ENCODE measurements at regions not wholly inside any gene's neighbourhood (a gene's known extent, or its start where the extent isn't known, plus 50 kb on each side); places are given as distances from the start of the nearest gene placed in this dataset.
"Not testable (repeated sequence)": the region's sequence is repeated elsewhere in the genome, so short reads cannot be mapped to it uniquely, and the experiment has no call there.

DNA sequence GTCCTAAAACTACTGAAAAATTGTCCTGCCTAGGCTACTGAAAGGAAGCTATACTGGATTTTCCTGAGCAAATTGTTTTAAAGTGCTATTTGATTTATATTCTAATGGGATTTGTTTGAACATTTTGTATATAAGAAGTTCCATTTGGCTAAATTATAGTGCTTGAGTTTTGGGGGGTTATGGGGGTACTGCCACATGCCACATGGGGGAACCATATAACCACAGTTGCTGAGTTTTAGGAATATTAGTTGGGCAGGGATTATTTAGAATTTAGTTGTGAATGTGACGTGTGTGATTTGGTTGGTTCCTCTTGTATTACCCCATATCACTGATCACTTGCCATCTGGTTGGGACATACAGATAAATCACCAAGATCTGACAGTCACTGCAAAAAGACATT, 224.5 kb upstream of the TAPT1 start:
- no peak for DNase-seq (ENCODE audit: low spot score)
- intact Hi-C loops (cut with DNase I) = no loop called here

DNA sequence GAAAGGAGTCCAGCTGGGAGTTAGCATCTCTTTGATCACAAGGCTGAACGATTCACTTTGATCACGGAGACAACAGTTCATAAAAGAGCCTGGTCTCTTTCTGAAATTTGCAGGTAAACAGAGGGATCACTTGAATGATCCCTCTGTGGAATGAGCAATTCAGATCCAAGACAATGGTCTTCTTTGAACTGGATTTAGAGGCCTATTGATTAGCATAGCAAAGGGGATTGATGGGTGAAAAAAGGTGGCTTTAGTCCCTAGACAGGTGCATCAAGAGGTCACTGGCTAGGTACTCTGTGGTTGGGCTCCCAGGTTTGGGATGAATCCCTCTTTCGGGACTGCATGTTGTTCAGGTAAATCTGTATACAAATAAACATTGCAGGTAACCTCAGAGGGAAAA, 223.8 kb upstream of the TAPT1 start:
- no peak for DNase-seq (ENCODE audit: low spot score)
- intact Hi-C loops (cut with DNase I) = no loop called here

DNA sequence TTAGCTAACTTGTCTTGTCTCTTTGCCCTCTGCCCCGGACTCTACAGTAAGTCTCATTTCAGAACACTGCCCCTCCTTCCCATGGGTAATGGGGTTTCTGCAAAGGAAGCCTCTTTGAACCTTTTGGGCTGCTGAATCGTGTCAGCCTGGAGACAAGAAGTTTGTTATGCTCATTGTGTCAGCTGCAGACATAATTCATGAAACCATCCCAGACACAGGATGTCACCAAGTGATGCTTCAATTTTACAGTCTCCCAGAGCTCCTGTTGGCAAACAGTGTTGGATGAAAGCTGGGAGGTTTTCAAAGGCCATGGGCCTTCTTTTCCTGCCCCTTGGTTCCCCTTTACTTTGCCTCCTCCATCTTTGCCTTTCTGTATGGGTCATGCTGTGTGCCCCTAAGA, 223.1 kb upstream of the TAPT1 start:
- intact Hi-C loops (cut with DNase I) = no loop called here

DNA sequence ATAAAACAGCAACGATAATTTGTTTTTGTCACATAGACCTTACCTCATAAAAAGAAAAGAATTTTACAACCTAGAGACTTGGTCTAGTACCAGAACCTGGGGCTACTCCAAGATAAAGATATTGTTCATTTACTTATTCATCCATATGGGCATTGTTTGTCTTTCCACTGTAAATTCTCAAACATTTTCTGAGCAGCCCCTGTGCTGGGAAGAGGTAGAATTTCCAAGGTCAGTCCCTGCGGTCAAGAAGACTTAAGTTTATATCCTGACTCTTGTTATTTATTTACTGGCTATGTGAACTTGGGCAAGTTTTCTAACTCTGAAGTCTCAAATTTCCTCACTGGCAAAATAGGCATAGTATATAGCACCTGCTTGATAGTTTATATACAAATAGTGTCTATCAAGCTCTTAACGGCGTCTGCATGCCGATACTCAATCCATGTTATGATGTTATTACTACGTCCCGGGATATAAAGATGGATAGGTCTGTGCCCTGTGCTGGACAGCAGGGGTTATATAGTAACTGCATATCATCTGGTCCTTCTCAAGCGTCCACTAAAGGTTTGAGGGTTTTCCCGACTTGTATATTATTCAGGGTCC, 222.1 kb upstream of the TAPT1 start:
- intact Hi-C loops (cut with DNase I) = no loop called here
- no peak for DNase-seq (ENCODE audit: low spot score)

More for the DNA sequence above, 223.1 kb upstream of the TAPT1 start:
- DNase-seq (ENCODE audit: low spot score) = no peak

DNA sequence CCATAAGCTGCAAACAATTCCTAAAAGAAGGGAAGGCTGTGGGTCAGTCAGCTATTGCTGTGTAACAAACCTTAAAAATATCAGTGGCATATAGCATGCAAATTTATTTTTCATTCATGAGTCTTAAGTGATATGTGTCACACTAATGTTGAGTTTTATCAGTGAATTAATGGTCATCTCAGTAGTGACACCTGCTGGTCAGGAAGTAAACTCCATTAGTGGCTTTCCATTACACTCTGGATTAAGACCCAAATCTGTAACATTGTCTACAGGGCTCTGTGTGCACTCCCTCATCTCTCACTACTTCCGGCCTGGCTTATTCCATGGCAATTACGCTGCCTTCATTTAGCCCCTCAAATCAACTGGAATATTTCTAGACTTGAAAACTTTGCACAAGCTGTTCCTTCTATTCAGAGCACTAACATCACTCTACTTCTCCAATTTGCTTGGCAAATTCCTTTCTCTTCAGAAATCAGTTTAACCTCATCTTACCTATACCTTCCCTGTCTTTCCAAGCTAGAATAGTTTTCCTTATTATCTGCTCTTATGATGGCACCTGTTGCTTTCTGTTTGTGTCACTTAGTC, 217.3 kb upstream of the TAPT1 start:
- no peak for DNase-seq (ENCODE audit: low spot score)
- intact Hi-C loops (cut with DNase I) = loop anchor here (5.0 kb wide), 1 partner anchor 151 kb away; no protein-coding TSS in a partner anchor

DNA sequence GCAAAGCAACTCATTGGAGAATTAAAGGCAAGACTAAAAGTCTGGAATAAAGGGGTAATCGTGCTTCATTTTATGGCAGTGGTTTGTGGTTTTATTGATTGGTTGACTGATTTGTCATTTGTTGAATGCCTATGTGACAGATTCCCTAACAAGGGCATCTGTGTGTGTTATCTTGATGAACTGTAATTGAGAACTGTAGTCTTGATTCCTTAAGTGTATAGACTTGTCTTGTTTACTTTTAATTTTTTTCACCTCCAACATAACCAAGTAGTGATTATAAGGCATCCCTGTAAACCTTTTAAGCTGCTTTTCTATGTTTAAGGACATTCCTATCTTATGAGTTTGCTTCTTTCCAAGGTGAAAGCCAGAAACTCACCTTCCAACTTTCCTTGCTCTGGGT, 216.0 kb upstream of the TAPT1 start:
- no peak for DNase-seq (ENCODE audit: low spot score)
- intact Hi-C loops (cut with DNase I) = loop anchor here (5.0 kb wide), 1 partner anchor 150 kb away; no protein-coding TSS in a partner anchor

DNA sequence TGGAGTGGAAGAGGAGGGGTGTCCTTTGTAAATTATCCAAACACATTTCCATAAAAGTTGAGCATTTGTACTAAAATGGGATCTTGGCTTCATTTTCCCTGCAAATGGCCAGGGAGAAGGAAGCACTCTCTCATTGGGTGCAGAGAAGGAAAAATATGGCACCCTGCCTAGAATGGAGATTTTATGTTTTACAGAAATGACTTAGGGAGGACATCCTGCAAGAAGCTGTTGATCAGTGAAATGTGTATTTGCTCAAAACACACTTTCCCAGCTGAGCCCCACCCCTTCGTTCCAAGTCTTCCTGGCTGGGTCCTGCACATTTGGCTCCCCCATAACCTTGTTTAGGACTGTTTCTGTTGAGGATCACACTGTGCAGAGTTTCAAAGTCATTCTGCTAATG, 213.5 kb upstream of the TAPT1 start:
- intact Hi-C loops (cut with DNase I) = loop anchor here (5.0 kb wide), 1 partner anchor 147 kb away; no protein-coding TSS in a partner anchor
- no peak for DNase-seq (ENCODE audit: low spot score)

DNA sequence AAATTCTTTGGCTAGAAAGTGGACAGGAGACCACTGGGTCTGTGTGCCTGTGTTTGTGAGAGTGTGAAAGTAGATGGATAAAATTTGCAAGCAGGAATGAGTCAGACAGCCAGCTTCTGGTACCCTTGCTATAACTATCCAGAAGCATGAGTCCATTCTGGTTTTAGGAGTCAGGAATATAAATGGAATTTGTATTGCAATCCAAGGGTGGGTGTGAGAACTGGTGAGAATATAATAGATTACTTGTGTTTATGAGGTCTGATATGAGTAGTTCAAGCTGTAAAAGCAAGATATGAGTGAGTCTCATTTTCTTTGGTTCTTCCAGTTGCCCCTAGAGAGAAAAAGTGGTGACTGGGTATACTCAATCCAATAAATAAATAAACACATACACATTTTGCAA, 212.7 kb upstream of the TAPT1 start:
- DNase-seq (ENCODE audit: low spot score) = no peak
- intact Hi-C loops (cut with DNase I) = no loop called here

DNA sequence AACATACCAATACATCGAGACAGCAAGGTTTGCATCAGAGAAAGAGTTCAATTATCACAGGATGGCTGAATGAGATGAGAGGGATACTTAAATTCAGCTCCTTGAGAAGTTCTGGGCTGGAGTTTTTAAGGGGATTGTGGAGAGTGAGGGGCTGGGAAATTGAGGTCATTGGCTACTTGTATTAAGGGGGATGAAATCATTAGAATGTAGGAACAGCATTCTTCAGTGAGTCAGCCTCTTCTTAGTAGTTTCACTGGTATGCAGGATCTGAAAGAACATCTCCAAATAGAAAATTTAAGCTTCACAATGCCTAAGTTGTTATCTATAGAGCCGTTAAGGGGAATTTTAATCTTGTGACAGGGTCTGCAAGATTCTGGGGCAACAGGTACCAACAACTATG, 211.6 kb upstream of the TAPT1 start:
- no peak for DNase-seq (ENCODE audit: low spot score)
- intact Hi-C loops (cut with DNase I) = no loop called here

DNA sequence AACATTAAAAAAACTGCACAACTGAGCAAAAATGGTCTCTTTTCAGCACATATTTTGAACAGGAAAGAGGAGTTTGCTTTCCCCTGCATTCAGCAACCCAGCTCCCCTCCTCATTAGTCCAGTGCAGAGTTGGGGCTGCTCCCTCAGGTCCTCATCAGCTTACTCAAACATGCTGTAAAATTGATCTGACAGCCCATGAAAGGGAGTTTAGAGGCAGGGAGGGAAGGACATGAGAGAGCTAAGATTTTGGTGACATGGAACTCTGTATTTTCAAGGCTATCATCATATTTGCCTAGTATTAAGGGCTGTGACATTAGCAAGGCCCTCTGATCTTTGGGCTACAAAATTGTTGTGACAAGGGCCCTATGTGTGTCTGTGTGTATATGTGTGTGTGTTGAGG, 205.6 kb upstream of the TAPT1 start:
- DNase-seq (ENCODE audit: low spot score) = no peak
- intact Hi-C loops (cut with DNase I) = no loop called here

DNA sequence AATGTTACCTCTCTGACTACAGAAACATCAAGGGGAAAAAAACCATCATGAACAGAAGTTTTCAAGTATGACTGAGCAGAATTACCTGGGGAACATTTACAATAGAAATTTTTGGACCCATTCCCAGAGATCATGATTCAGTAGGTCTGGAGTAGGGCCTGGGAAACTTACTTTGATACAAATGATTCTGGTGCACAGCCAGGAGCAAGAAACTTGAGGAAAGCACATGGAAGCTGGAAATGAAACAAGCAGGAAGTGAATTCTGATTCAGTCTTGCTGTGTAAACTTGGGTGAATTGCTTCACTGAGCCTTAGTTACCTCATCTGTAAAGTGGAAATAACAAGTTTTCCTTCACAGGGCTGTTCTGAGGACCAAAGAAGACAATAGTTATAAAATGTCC, 192.5 kb upstream of the TAPT1 start:
- DNase-seq (ENCODE audit: low spot score) = no peak
- intact Hi-C loops (cut with DNase I) = no loop called here

DNA sequence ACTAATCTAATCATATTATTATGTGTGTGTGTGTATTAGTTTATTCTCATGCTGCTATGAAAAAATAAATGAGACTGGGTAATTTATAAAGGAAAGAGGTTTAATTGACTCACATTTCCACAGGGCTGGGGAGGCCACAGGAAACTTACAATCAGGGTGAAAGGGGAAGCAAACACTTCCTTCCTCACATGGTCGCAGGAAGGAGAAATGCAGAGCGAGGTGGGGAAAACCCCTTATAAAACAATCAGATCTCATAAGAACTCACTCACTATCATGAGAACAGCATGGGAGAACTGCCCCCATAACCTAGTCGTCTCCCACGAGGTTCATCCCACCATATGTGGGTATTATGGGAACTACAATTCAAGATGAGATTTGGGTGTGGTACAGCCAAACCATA, 190.9 kb upstream of the TAPT1 start:
- intact Hi-C loops (cut with DNase I) = no loop called here
- no peak for DNase-seq (ENCODE audit: low spot score)

DNA sequence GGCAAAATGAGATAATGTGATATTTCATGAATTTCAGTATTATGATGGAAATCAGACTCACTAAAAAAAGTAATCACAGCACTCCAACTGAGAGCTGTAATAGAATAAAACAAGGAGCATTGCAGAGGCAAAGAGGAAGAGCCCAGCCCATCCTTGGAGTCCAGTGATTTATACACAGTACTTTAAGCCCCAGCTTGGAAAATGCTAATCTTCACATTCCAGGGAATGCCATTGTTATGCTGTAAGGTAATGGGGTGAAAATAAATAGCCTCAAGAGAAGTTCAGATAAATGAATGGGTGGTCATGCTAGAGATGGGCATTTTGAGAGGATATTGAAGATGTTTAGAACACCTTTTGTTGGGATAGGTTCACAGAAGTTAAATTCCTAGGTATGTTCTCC, 190.3 kb upstream of the TAPT1 start:
- DNase-seq (ENCODE audit: low spot score) = no peak
- intact Hi-C loops (cut with DNase I) = no loop called here

DNA sequence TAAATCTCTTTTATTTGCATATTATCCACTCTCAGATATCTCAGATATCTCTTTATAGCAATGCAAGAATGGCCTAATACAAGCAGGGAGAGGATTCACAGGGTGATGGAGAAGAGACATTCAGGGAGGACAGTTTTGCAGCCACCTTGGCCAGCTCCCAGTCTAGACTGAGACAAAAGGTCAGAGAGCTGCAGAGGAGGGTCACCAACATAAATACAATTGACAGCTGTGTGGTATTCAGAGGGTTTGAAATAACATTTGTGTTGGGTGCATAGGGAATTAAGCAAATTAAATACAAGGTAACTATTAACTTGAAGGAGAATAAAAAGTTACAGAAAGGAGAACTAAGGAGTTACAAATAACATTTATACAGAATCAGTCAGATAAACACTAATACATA, 189.5 kb upstream of the TAPT1 start:
- intact Hi-C loops (cut with DNase I) = no loop called here
- DNase-seq (ENCODE audit: low spot score) = no peak

DNA sequence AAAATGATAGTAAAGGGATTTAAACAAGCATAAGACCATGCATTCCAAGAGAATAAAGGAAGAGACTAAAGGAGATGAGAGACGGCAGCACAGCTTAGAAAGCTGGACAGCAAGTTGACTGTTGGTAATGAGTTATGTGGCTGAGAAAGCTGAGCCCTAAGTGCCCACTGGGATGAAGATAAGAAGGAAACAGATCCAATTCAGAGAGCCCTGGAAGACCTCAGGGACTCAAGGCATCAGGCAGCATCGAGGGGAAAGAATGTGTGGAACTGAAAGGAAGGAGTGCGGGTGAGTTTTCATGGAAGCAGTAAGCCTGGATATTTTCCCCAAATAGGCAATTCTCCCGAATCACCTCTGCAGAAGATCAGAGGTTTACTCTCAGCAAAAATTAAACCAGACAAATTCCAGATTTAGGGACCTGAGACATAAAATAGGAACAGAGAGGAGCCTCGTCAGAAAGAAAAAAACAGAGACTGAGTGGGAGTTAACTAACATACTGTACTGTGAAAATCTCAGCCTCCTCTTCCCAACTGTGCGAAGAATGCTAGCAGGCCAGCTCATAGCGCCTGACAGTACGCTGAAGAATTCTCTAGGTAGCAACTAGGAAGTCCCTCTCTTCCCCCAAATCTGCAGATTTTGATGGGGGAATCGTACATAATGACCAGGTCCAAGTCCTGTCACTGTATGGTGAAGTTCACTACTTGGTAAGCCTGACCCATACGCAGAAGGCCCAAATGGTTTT, 187.7 kb upstream of the TAPT1 start:
- intact Hi-C loops (cut with DNase I) = no loop called here
- DNase-seq (ENCODE audit: low spot score) = no peak

DNA sequence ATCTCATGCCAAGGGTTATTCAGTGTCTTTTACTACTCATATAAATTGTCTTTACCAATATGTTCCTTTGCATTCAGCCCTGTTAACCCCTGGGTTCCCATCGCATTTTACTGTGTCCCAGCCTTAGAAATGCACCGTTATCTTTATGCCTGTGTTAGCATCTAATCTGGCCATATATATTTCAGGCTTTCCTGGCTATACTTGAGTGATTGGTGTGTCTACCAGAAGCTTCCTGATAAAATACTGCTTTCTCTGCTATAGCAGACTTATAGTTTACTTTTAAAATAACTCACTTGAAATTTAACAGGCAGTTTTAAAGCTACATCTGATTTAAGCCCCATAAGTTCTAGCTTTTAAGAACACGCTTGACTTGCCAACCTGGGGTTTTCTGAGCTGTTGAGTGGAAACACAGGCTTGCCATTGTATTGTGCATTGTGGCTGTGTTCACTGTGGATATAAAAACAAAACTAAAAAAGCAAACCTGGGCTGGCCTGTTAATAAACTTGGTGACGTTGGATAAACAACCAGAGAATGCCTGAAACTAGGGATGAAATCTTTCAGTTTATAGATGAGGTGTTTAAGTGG, 185.3 kb upstream of the TAPT1 start:
- intact Hi-C loops (cut with DNase I) = no loop called here
- DNase-seq (ENCODE audit: low spot score) = no peak

DNA sequence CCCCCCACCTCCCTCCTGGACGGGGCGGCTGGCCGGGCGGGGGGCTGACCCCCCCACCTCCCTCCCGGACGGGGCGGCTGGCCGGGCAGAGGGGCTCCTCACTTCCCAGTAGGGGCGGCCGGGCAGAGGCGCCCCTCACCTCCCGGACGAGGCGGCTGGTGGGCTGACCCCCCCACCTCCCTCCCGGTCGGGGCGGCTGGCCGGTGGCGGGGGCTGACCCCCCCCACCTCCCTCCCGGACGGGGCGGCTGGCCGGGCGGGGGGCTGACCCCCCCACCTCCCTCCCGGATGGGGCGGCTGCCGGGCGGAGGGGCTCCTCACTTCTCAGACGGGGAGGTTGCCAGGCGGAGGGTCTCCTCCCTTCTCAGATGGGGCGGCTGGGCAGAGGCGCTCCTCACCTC, 166.9 kb upstream of the TAPT1 start:
- intact Hi-C loops (cut with DNase I); DNase-seq (ENCODE audit: low spot score): not testable (repeated sequence)

DNA sequence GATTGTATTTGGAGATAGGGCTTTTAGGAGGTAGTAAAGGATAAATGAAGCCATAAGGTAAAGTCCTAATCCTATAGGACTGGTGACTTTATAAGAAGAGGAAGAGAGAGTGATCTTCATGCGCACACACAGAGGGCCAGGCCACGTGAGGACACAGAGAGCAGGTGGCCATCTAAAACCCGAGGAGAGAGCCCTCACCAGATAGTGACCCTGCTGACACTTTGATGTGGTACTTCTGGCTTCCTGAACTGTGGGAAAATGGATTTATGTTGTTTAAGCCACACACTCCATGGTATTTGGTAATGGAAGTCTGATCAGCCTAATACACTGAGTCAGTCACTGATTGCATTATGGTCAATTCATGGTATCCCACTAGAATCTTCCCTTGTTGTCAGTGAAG, 164.9 kb upstream of the TAPT1 start:
- no peak for DNase-seq (ENCODE audit: low spot score)
- intact Hi-C loops (cut with DNase I) = no loop called here

DNA sequence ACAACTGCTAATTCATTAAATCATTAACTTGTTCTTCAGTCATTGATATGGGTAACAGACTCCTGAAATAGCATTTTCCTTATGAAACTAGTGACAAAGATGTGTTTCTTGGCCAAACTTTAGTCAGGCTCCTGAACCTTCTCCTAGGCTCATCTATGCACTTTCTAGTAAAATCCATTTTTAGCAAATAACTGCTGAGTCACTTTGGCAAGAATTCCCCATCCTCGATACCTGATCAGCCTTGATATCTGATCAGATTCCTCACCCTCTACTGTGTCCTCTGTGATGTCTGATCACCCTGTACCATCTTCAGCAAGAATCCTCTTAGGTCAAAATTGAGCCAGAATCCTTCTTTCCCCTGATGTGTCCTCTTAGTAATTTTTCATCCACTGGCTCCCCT, 161.2 kb upstream of the TAPT1 start:
- intact Hi-C loops (cut with DNase I) = no loop called here
- no peak for DNase-seq (ENCODE audit: low spot score)

DNA sequence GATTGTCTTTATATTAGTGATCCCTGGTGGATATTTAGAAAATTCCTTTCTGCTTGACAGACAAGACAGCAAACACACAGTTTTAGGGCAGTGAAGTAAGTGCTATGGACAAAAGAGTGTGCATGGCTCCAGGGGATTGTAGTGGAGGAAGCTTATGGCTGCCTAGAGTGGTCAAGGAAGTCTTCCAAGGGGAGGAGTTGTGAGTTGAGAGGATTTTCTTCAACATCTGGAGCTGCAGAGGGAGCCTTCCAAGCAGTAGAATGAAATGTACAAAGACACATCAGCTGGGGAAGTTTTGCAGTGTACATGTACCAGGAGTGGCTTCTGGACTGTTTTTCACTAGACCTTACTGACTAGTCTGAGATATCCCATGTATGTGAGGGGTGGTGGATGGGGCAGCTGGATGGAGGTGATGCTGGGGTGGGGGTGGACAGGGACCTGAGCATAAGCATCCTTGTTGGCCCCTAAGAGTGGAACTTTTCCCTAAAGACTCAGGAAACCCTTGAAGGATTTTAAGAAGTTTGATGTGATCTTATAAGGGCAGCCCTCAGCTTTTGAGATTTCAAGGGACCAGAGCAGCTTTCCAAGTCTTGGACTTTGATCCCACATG, 160.5 kb upstream of the TAPT1 start:
- intact Hi-C loops (cut with DNase I) = no loop called here
- DNase-seq (ENCODE audit: low spot score) = no peak

All from cardiac septum (tissue), 1 donor.